ENCODE measurements at regions not wholly inside any gene's neighbourhood (a gene's known extent, or its start where the extent isn't known, plus 50 kb on each side); places are given as distances from the start of the nearest gene placed in this dataset.
A peak's percentile ranks its signal among the peaks of the same experiment; 100 is the strongest.

DNA sequence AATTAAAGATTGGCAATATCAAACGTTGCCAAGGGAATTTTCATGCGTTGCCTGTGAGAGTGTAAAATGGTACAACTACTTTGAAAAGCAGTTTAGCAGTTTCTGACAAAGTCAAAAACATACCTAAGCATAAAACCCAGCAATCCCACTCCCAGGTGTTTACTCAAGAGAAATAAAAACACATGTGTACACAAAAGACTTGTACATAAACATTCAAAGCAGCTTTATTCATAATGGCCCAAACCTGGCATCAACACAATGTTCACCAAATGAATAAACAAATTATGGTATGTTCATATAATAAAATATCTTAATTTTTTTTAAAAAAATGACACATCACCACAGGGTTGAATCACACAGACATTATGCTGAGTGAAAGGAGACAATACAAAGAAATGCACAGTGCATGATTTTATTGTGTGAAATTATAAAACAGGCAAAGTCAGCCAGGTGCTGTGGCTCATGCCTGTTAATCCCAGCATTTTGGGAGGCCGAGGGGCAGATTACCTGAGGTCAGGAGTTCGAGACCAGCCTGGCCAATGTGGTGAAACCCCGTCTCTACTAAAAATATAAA is 240.4 kb upstream of the MARCKS start:
- Histone ChIP-seq H3K9ac (no peak overlapping the region), H3K27ac (no peak overlapping the region), H3K9me3 (replicated peaks in 1 of 11) (peaks cover 0 to 12% (median 0%) of the 10 kb centered on the region in 11 experiments; a peak in 1 of 22 replicates), H4K20me1 (no peaks in the 10 kb centered on the region), H3K27me3 (no peaks in the 10 kb centered on the region), H3K4me2 (no peak overlapping the region), H3K4me3 (no peak overlapping the region), H3K36me3 (no peaks in the 10 kb centered on the region), H3K4me1 (peaks cover 0 to 29% (median 0%) of the 10 kb centered on the region in 10 experiments; a peak in 5 of 20 replicates)
- no peak for TF ChIP-seq Cebpa-rat (IDR thresholded peaks at IDR 0.05)

DNA sequence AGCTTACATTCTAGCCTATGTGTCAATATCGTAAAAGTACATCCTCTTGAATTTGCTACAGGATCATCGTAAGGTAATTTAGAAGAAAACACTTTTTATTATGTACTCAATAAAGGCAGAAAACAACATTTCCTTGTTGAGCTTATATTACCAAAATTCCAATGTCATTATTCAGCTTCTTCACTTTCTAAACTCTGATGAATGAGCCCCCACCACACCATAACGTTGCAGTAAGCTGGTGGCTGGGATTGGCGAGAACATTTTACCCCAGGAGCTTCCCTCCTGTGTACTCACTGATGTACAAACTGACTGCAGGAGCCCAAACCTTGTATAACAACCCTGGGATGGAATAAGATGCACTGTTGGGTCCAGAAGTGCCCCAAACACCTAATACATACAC is 238.1 kb upstream of the MARCKS start:
- H3K9ac ChIP-seq = no peak overlapping the region
- no peak overlapping the region for H3K27ac ChIP-seq
- no peak for TF ChIP-seq Cebpa-rat (IDR thresholded peaks at IDR 0.05)
- H3K4me1 ChIP-seq = peaks cover 0 to 22% (median 0%) of the 10 kb centered on the region in 10 experiments; a peak in 5 of 20 replicates
- H3K36me3 ChIP-seq = no peaks in the 10 kb centered on the region
- H3K9me3 ChIP-seq (replicated peaks in 1 of 11) = peaks cover 0 to 1% (median 0%) of the 10 kb centered on the region in 11 experiments; a peak in 1 of 22 replicates
- H3K4me2 ChIP-seq = no peak overlapping the region
- H3K27me3 ChIP-seq = no peaks in the 10 kb centered on the region
- no peak overlapping the region for H3K4me3 ChIP-seq
- H4K20me1 ChIP-seq = no peaks in the 10 kb centered on the region

- TF ChIP-seq Cebpa-rat (IDR thresholded peaks at IDR 0.05) = no peak
- peaks cover 0 to 23% (median 0%) of the 10 kb centered on the region in 10 experiments; a peak in 5 of 20 replicates for H3K4me1 ChIP-seq
- peak overlapping the region in 3 of 11 experiments; percentile 22 to 60 (median 58); a peak in 5 of 22 replicates for H3K4me2 ChIP-seq
- H3K9ac ChIP-seq = peak overlapping the region in 2 of 11 experiments; percentile 7 to 9; a peak in 1 of 22 replicates
- H3K27ac ChIP-seq = peak overlapping the region in 3 of 11 experiments; percentile 9 to 21 (median 10); a peak in 2 of 22 replicates
- no peaks in the 10 kb centered on the region for H3K9me3 ChIP-seq (replicated peaks in 1 of 11)
- H3K4me3 ChIP-seq = no peak overlapping the region
- H3K36me3 ChIP-seq = no peaks in the 10 kb centered on the region
- no peaks in the 10 kb centered on the region for H4K20me1 ChIP-seq
- H3K27me3 ChIP-seq = no peaks in the 10 kb centered on the region
Measured at GRCh38 chr6:113620386-113620785, 236.8 kb upstream of the MARCKS start.

DNA sequence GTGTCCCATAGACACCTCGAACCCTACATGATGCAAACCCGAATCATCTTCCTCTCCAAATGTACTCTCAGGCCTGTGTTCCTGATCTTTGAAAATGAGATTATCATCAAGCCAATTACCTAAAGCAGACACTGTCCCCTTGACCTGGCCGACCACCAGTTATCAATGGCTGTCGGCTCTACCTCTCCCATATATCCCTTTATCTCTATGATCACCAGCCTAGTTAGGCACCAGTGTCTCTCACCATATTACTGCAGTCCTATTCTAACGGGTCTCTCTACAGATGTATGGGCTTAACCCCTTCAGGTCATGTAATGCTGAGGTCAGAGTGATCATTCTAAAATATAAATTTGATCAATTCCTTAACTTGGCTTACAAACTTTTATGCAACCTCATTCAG is 234.9 kb upstream of the MARCKS start:
- no peak overlapping the region for H3K4me2 ChIP-seq

GRCh38 chr6:113623129-113623528 is 234.0 kb upstream of the MARCKS start:
- no peaks in the 10 kb centered on the region for H3K9me3 ChIP-seq (replicated peaks in 1 of 11)
- H3K27ac ChIP-seq = no peak overlapping the region
- H3K4me1 ChIP-seq = peaks cover 0 to 50% (median 0%) of the 10 kb centered on the region in 10 experiments; a peak in 6 of 20 replicates
- H4K20me1 ChIP-seq = no peaks in the 10 kb centered on the region
- H3K4me3 ChIP-seq = no peak overlapping the region
- H3K27me3 ChIP-seq = no peaks in the 10 kb centered on the region
- TF ChIP-seq Cebpa-rat (IDR thresholded peaks at IDR 0.05) = no peak
- no peak overlapping the region for H3K4me2 ChIP-seq
- H3K36me3 ChIP-seq = no peaks in the 10 kb centered on the region
- no peak overlapping the region for H3K9ac ChIP-seq

More for the DNA sequence above, 234.9 kb upstream of the MARCKS start:
- H3K9ac ChIP-seq = no peak overlapping the region
- H3K9me3 ChIP-seq (replicated peaks in 1 of 11) = no peaks in the 10 kb centered on the region
- TF ChIP-seq Cebpa-rat (IDR thresholded peaks at IDR 0.05) = no peak
- H3K27me3 ChIP-seq = no peaks in the 10 kb centered on the region
- H3K4me3 ChIP-seq = no peak overlapping the region
- H3K4me1 ChIP-seq = peaks cover 0 to 42% (median 0%) of the 10 kb centered on the region in 10 experiments; a peak in 5 of 20 replicates
- no peak overlapping the region for H3K27ac ChIP-seq
- no peaks in the 10 kb centered on the region for H3K36me3 ChIP-seq
- no peaks in the 10 kb centered on the region for H4K20me1 ChIP-seq

DNA sequence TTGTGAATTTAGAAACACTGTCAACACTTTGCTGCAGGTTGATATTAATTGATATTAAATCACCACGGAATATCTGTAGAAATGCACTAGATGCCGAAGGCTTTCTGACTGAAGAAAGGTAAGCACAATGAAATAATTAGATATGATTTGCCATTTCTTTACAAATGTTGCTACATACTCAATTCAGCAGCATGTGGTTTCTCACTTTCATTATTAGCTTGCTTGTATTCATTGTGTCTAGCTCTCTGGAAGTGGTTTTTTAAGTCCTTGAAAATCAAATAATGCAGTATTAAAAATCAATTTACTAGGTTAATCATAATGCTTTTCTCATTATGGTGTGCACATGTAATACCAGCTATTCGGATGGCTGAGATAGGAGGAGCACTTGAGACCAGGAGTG is 231.3 kb upstream of the MARCKS start:
- no peak overlapping the region for H3K27ac ChIP-seq
- H3K9ac ChIP-seq = no peak overlapping the region
- peaks cover 20 to 63% (median 21%) of the 10 kb centered on the region in 10 experiments for H3K4me1 ChIP-seq
- TF ChIP-seq Cebpa-rat (IDR thresholded peaks at IDR 0.05) = no peak
- H3K4me3 ChIP-seq = no peak overlapping the region
- H3K9me3 ChIP-seq (replicated peaks in 1 of 11) = no peaks in the 10 kb centered on the region
- no peaks in the 10 kb centered on the region for H3K36me3 ChIP-seq
- H4K20me1 ChIP-seq = no peaks in the 10 kb centered on the region
- H3K27me3 ChIP-seq = no peaks in the 10 kb centered on the region
- peak overlapping the region in 2 of 11 experiments; percentile 87 to 95; a peak in 2 of 22 replicates for H3K4me2 ChIP-seq

DNA sequence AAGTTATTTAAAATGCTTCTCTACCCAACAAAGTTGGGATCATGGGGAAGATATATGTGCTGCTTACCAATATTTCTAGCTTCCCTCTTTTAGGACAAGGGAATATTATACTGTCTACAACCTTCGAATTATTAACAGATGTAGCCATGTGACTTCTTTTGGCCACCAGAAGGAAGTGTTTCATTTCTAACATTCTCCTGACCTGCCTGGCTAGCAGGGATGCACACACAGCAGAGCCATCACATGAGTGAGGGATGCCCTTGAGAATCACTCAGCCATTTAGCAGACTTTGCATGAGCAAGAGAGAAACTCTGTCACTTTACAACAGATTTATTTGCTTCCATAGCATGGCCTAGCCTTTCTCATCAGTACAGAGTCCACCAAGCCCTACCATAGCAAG is 230.7 kb upstream of the MARCKS start:
- Histone ChIP-seq H3K4me2 (peak overlapping the region in 3 of 11 experiments; percentile 24 to 95 (median 87); a peak in 5 of 22 replicates), H3K9ac (no peak overlapping the region), H3K27ac (peak overlapping the region in 1 of 11 experiments; percentile 7; a peak in 1 of 22 replicates)

GRCh38 chr6:113627480-113627879 is 229.7 kb upstream of the MARCKS start:
- Histone ChIP-seq H3K4me3 (no peak overlapping the region), H3K27ac (no peak overlapping the region; a peak in 1 of 22 replicates), H4K20me1 (no peaks in the 10 kb centered on the region), H3K4me1 (peaks cover 33 to 75% (median 37%) of the 10 kb centered on the region in 10 experiments), H3K4me2 (peak overlapping the region in 3 of 11 experiments; percentile 2 to 95 (median 87); a peak in 3 of 22 replicates), H3K9me3 (replicated peaks in 1 of 11) (no peaks in the 10 kb centered on the region), H3K36me3 (no peaks in the 10 kb centered on the region), H3K9ac (no peak overlapping the region), H3K27me3 (no peaks in the 10 kb centered on the region)
- no peak for TF ChIP-seq Cebpa-rat (IDR thresholded peaks at IDR 0.05)

More for the DNA sequence above, 230.7 kb upstream of the MARCKS start:
- no peaks in the 10 kb centered on the region for H3K9me3 ChIP-seq (replicated peaks in 1 of 11)
- H3K4me1 ChIP-seq = peaks cover 26 to 65% (median 27%) of the 10 kb centered on the region in 10 experiments
- H3K36me3 ChIP-seq = no peaks in the 10 kb centered on the region
- no peak overlapping the region for H3K4me3 ChIP-seq
- no peaks in the 10 kb centered on the region for H3K27me3 ChIP-seq
- H4K20me1 ChIP-seq = no peaks in the 10 kb centered on the region
- TF ChIP-seq Cebpa-rat (IDR thresholded peaks at IDR 0.05) = no peak

DNA sequence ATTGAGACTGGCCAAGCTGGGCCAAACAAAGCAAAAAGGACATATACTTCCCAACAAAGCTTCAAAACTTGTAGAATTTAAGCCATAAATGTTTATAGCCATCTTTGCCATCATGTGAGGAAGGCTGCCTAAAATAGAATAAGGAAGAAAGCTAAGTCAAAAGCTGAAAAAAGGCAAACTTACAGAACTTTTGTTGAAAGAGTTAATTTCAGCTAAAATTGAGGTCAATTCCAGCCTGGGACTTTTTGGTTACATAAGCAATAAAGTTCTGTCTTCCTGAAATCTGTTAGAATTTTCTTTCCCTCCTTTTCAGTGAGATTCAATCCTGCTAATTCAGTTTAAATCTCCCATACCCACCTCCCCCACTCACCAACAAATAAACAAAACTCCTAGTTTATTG is 227.9 kb upstream of the MARCKS start:
- Histone ChIP-seq H4K20me1 (no peaks in the 10 kb centered on the region), H3K36me3 (no peaks in the 10 kb centered on the region), H3K4me3 (no peak overlapping the region), H3K4me1 (peaks cover 38 to 88% (median 52%) of the 10 kb centered on the region in 10 experiments), H3K27me3 (no peaks in the 10 kb centered on the region), H3K4me2 (peak overlapping the region; percentile 50 to 97 (median 87); a peak in 21 of 22 replicates), H3K9ac (peak overlapping the region in 3 of 11 experiments; percentile 75 to 93 (median 87); a peak in 6 of 22 replicates), H3K9me3 (replicated peaks in 1 of 11) (no peaks in the 10 kb centered on the region), H3K27ac (peak overlapping the region; percentile 17 to 98 (median 54); a peak in 21 of 22 replicates)
- no peak for TF ChIP-seq Cebpa-rat (IDR thresholded peaks at IDR 0.05)

Data from BLaER1 treated with 17β-estradiol and CSF1 and Interleukin-3, amounts not matched to agents 10 nM and 100 nM (cell line).